ENCODE measurements at regions not wholly inside any gene's neighbourhood (a gene's known extent, or its start where the extent isn't known, plus 50 kb on each side); places are given as distances from the start of the nearest gene placed in this dataset.

DNA sequence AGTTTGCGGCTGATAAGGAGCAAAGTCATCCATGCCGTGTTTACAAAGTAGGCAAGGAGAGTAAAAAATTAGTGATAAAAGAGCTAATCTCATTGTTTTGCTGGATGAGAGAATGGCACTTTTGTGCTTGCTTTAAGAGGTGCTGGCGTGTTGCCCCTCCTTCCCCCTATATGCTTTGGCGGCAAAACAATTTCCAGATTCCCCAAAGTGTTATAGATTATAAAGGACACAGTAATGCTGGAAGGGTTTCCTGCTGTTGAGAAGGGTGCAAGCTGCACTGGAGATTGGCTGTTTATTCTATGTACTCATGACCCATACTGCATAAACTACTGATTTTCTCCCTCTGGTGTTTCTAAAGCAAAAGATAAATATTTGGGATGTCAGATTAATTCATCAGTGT, 338.9 kb upstream of the MAP3K7 start:
- no peak for DNase-seq

DNA sequence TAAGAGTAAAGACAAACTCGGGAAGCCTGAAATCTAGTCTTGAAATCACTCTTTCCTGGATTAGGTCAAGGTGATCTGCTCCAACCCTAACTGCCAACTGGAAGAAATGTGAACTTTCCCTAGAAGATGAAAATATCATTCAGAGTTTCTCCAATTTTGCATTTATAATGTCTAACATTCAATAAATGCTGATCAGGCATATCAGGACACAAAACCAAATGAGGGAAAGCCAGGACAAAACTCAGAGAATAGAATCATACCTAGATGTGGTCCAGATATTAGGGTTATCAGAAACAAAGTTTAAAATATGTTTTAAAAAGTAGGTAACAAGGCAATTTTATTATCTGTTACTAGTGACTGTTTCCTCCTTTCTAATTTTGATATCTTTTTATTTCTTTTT, 335.5 kb upstream of the MAP3K7 start:
- DNase-seq, result no peak

DNA sequence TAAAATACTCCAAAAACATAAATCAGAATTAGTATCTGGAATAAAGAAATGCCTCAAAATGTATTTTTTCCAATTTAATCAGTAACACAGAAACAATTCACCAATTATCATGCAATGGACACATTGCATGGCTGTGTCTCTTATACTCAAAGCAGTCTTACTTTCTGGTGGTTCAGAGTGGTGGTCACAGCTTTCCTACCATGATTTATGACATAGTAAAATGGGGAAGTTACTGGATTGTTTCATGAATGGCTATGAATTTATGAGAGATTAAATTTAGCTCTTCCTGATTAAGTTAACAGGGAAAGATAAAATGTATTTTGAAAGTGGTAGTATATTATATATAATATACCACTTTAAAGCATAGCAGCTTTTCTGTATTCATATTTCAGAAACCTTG, 331.5 kb upstream of the MAP3K7 start:
- DNase-seq, result peak; percentile 10

DNA sequence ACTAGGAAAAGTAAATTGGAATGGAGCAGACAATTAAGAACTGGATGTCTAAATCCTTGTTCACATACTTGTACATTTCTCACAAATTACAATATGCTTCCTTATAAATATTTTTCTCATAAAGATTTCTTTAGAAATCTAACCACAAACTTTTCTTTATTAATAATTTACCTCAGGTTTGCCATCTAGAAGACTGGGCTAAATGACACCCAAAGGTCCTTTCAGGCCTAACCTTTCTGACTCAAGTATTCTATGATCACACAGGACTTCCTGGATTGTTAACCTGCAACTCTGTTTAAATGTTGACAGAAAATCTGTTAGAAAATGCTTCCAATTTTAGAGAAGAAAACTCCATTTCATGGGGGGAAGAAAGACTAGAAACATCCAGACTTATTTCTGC, 330.5 kb upstream of the MAP3K7 start:
- DNase-seq, result no peak

DNA sequence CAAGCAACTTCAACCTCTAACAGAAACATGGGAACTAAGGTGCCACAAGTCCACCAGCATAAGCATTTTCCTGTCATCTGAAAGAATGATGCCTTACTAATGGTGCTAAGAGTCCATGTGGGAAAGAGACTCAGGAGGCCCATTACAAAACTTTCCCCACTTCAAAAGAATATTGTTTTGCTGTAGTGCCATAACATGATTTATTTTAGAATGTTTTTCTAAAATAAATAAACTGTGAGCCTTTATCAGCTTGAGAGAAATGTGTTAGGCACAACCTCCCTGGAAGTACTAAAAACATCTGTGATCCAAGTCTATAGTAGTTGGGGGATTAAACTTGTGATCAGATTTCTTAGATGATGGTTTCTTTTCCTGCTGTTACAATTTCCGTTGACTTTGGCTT, 330.1 kb upstream of the MAP3K7 start:
- DNase-seq, result no peak

DNA sequence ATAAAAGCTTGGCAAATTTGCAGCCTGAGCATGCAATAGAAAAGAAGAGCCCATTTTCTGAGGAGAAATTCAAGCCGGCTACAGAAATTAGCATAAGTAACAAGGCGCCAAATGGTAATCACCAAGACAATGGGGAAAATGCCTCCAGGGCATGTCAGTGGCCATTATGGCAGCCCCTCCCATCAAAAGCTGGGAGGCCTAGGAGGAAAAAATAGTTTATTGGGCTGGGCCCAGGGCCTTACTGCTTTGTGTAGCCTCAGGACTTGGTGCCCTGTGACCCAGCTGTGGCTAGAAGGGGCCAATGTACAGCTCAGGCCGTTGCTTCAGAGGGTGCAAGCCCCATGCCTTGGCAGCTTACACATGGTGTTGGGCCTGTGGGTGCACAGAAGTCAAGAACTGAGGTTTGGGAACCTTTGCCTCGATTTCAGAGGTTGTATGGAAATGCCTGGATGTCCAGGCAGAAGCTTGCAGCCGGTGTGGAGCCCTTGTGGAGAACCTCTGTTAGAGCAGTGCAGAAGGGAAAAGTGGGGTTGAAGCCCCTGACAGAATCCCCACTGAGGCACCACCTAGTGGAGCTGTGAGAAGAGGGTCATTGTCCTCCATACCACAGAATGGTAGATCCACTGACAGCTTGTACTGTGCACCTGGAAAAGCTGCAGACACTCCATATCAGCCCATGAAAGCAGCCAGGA, 328.5 kb upstream of the MAP3K7 start:
- no peak for DNase-seq

DNA sequence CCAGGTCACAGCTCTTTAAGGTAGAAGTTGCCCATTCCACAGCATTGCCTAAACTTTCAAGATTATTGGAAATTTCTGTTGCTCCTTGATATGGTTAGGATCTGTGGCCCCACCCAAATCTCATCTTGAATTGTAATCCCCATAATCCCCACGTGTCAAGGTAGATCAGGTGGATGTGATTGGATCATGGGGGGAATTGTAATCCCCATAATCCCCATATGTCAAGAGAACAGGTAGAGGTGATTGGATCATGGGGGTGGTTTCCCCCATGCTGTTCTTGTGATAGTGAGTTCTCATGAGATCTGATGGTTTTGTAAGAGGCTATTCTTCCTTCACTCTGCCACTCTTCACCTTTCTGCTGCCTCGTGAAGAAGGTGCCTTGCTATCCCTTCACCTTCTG, 327.4 kb upstream of the MAP3K7 start:
- DNase-seq, result no peak

DNA sequence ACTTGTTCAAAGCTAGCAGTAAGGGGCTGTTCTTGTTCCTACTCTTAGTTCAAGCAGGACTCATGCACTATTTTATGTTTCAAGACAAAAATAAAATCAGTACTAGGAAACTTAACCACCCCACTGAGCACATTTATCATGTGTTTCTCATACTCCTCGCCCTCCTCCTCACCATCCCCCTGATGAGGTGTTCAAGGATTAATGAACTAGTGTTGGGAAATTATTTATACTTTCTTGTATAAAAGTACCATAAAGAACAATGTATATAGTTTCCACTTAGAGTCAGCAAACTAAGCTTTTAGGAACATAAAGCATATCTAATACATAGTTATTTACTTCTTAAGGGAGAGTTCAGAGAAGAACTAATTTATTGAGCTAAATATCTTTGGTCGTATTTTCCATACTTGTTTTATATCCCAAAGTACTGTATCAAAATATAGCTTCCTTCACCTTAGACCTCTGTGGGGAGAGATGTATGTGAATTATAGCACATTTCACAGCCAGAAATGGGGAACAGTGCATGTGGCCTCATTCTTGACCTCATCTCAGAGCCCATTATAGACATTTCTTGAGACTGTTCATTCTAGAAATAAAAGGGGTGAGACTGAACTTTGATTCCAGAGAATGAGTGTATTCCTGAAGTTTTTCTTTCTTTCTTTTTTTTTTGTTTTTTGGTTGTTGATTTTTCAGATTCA, 326.5 kb upstream of the MAP3K7 start:
- no peak for DNase-seq

DNA sequence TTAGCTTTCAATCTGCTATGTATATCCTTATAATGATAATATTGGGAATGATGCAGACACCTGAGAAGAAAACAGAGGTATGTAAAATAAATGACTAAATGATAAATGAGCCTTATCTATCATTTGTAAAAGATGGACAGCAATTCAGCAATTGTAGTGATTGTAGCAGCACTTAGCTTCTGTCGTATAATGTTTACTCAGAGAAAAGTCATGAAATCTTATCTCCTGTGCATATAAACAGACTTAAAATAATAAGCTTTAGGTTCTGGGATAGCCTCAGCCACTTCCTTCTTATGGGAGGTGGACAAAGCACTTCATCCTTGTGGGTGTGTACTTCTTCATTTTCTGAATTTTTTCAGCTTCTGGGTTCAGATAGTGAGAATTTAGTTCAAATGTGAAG, 324.8 kb upstream of the MAP3K7 start:
- no peak for DNase-seq

DNA sequence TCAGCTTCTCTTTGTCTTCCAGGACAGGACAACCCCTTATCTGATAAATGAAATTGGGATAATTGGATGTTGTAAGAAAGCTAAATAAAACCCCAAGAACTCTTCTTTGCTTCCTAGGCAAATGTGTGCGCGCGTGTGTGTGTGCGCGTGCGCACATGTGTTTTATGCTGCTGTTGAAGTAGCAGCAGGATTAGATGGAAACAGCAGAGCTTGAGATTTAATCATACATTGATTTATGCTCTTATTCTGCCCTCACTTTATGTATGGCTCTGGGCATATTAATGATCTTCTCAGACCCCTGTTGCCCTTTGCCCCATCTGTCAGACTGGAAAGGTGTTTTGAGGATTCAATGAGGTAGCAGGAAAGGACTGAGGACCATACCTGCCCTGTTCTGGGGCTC, 324.0 kb upstream of the MAP3K7 start:
- no peak for DNase-seq

DNA sequence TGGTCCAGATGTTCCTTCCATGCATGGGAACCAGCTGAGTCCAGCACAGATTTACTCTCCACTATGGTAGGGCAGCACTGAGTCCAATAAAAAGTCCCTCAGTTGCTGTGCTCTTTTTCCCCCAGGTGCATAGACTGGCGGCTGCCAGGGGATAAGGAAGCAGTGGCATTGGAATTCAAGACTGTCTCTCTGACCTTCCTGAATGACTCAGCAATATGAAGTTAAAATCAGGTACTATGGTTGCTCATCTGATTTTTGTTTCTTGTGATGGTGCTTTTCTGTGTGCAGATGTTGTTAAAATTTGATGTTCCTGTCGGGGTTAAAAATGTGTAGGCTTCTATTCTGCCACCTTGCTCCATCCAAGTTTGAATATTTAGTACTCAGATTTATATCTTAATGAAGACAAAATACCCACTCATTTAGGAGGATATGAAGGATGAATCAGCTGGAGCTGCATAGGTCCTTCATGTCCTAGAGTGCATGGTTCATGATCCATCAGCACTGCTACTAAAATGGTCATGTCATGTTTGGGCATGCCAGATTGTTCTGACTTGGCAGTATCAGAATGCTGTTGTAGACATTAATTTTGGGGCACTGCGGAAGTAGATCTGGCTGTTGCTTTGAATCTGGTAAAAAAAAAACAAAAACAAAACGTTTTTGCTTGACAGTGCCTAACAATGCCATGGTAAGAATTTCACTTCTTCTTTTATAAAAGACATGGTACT, 321.2 kb upstream of the MAP3K7 start:
- DNase-seq, result no peak

DNA sequence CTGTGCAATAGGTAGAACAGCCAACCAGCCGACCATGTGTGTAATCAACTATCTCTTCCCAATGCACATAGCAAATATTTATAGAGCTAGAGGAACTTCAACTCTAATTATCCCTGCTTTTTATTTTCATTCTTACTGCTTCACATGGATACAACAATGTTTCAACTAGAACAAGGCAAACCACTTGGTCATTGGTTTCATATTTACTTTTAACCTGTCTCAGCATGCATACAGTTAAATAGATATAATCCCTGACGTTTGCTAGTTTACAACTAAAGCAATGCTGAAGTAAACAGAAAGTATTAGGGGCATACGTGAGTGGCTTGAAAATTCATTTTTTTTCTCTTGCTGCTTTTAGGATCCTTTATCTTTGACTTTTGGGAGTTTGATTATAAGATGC, 318.5 kb upstream of the MAP3K7 start:
- DNase-seq, result no peak

DNA sequence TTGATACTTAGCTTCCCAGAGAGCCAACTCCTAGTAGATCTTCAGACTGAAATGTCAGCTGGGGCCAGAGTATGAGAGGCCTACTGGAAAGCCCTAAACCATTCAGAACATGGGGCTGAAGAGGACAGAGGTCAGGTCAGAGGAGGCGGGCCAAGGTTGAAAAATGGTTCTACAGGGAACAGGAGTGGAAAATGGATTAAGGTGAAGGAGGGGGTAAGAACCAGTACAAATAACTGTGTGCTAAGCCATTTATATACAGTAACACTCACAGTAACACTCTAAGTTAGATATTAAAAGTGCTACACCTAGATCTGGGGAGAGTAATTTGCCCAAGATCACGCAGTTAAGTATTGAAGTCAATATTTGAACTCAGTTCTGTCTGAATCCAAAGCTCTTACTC, 313.2 kb upstream of the MAP3K7 start:
- no peak for DNase-seq

DNA sequence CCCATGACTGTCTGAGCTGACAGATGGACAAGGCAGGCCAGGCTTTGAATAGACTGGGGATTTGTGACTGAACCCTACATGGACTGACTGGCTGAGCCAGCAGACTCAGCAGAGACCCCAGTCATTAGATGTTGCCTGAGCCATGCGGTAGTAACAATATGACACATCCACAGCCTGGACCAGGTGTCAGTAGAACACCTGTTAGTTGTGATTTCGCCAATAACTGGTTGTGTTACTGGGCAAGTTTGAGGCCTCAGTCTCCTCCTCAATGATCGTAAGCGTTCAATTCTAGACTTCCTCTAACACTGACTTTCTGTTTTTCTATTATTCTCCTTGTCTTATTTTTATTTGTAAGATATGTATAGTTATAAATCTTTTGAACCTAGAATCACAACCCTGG, 311.9 kb upstream of the MAP3K7 start:
- no peak for DNase-seq

DNA sequence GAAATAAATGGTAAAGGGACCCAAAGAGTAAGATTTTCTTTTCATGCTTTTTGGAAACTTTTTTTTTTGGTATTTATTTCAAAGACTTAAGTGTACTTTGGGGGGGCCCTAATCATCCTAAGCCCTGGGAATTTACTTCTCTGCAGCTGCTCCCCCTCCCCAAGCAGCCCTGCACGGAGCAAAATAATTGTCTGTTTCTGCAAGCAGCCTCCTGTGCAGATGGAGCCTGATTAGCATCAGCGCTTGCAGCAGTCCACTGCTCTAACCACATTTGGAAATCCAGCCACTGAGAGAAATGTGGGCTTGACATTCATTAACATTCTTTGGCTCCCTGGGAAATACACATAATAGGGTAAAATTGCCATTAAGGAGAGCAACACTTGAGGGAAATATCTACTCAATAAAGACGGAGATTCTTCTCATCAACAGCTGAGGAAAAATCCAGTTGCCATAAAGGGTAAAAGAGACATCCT, 309.2 kb upstream of the MAP3K7 start:
- DNase-seq, result no peak

DNA sequence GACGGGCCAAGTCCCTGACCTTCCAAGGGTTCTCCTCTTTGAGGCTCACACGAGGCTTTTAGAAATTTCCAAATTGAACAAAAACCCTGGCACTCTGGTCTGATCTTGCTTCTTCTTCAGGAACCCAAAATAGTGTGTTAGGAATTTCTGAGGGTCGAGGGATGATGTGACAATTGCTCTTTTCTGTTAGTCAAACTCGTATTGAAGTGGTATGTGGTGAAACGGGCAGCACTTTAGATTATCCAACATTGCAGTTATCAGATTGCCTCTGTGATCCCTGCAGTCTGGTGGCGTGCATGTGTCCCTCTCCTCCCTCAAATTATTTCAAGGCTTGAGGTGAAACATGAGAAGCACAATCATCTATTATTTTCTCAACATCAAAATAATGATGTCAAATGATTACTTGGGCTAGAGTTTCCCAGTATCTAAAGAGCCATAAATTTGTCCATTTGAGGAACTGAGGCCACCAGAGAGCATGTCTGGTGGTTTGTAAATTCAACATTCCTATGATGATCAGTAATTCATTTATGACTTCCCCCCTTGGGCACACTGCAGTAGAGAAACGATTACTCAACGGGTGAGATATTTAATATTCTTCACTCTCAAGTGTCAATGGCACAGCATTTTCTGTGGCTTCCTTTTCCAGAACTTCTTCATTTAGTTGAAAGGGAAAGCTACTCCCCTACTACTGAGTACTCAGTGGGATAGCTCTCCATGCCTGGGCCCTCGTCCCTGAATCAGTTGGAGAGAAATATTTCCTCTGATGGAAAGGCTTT, 308.6 kb upstream of the MAP3K7 start:
- no peak for DNase-seq

DNA sequence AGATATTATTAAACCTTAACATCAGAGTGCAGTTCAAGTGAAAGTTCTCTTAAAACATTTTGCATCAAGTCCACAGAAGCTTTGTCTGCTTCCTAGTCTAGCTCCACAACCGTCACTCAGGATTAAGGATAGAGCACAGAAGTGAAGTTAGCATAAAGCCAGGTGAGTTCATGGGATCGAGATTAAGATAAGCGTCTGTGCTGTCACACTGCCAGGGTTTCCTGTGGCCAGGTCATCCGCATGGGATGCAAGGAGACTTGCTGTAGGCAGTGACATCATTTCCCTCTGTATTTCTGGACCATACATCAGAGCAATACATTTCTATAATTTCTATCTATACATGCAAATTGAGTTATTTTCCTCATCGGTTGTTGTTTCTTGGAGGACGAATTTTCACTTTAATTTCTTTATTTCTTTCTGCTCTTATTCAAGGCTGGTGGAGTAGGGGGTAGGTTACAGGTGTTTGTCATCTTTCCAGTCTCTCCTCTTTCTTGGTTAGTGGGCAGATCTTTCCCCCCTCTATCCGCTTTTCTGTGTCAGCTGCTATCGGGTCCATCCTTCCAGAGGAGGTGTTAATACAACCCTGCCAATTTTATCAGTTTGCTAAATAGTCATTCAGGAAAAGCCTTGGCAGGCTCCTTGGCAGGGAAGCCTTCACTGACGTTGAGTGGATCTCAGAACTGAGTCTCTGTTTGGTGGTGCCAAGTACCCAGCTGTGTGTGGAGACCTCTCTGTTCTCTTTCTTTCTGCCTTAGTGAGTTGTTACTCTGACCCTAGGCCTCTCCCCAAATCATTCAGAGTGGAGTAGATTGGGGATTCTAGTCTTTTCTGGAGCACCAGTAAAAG, 307.6 kb upstream of the MAP3K7 start:
- DNase-seq, result no peak

DNA sequence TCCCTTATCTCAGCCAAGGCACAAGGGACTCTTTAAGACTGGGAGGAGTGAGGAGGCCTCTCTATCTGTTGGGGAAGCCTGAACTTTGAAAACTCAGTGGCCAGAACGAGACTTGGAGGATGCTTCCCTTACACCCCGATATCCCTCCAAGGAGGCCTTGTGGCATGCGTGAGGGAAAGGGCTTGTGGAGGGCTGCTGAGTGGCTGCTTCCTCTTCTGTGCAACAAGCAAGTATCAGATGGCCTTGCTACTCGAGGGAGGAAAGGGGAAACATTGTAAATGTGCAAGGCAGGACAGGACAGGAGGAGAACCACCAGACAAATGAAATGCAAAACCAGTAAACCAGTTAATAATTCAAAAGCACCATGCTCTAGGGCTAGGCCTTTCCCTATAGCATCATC, 306.5 kb upstream of the MAP3K7 start:
- peak; percentile 20 for DNase-seq

DNA sequence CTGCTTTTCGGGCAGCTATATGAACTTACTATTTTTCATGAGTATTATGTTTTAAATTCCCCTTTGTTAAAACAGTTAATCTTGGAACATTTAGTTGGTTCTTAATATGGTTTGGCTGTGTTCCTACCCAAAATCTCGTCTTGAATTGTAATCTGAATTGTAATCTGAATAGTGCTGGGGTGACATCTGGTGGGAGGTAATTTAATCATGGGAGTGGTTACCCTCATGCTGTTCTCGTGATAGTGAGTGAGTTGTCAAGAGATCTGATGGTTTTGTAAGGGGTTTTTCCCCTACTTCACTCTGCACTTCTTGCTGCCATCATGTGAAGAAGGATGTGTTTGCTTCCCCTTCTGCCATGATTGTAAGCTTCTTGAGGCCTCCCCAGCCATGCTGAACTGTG, 305.4 kb upstream of the MAP3K7 start:
- no peak for DNase-seq

DNA sequence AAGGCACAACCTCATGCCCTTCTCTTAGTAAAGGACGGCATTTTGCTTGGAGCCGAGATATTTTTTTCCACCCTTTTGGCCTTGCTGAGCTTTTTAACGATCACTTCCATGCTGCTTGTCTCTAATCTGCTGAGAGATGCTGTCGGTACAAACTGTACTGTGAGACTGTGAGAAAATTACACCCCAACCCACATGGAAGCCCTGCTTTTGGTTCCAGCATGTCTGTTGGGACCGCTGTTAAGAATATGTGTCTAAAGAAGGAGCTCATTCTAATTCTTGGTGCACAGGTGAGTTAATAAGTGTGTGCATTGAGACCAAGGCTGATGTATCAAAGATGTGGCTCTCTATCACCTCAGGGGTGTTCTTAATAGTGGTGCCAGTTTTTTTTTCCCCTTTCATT, 304.5 kb upstream of the MAP3K7 start:
- DNase-seq, result no peak

DNA sequence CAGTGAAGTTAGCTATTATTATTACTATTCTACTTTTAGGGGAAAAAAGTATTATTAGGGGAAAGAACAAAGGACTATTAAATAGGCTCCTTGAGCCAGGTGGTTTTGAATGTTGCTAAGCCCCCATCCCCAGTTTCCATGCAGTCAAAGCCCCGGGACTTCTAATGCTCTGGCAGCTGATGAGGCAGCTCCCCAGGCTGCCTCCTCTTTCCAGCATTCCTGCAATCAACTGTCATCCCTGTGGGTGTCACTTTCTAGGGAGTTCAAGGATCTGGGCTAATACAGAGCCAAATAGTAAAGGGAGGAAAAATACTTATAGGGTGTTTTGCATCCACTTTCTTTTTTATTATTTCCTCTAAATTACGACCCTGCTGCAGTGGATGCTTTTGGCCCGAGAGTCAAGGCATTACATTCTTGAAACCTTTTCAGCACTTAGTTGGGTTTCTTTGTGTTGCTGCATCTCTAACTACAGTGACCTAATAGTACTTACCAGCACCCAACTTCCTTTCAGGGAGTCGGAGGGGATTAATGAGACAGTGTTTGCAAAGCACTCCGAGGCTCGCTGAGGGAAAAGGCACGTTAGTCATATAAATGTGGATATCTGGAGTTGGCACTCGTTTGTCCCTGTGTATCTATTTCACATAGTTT, 303.9 kb upstream of the MAP3K7 start:
- no peak for DNase-seq

DNA sequence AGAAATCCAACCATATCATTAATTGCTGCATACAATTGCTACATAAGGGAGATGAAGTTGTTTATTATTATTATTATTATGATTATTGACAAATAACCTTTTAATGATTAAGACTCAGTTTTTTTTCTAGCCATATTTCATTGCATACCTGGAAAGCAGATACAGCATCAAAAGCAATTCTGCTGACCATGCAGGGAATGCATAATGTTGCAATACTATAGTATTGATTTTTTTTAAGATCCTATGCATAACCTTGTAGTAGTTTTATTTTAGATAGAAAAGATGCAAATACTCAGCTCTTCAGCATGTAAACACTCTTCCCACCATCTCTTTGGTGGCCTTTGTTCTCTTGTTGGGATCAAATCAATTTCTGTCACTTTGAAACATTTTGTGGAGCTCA, 300.9 kb upstream of the MAP3K7 start:
- no peak for DNase-seq

Measured in hematopoietic multipotent progenitor cell treated with erythropoietin and hydrocortisone succinate and interleukin-3 and kit ligand, for 6 days (in vitro differentiated cells).